HS-27A (cell line): ENCODE measurements at regions not wholly inside any gene's neighbourhood (a gene's known extent, or its start where the extent isn't known, plus 50 kb on each side); places are given as distances from the start of the nearest gene placed in this dataset.
"Not testable (repeated sequence)": the region's sequence is repeated elsewhere in the genome, so short reads cannot be mapped to it uniquely, and the experiment has no call there.

Experiments used
- DNase-seq: peaks from one replicate; pipeline ENCODE4 v3.0.0-alpha.2; 2012; ENCODE audit warnings: low read depth, missing footprints

DNA sequence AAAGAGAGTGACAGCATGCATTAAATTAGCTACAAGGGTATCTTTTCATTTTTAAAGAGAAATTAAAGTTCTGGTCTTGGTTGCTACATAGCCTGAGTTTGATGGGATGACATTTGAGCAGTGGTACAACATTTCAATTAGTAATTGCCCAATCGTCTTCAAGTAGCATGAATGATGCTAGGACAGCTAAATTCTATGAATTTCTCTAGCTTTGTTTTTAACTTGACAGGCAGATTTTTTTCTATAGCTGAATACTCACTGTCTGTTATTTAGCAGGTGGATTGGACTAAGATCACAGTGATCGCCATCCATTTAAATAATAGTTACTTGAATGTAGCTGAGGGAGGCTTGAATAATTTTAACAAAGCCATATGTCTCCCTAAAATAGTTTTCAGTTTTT, 162.2 kb downstream of the OXSM start:
- DNase-seq: no peak

DNA sequence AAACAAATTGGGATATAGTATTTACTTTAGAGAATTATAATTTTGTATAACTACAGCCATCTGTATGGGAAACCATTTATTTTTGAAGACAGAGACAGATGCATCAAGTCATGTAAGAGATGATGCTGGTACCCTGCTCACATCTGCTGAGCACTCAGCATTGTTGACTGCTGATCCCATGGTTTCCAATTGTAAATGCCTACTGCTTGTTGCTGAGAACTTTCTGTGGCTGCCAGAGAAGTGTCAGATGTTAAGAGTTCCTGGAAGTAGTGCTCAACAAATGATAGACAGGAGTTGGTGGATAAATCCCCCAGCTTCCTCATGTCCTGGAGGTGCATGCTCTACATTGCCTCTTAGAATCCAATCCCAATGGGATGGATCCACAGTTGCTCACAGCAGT, 167.1 kb downstream of the OXSM start:
- no peak for DNase-seq

DNA sequence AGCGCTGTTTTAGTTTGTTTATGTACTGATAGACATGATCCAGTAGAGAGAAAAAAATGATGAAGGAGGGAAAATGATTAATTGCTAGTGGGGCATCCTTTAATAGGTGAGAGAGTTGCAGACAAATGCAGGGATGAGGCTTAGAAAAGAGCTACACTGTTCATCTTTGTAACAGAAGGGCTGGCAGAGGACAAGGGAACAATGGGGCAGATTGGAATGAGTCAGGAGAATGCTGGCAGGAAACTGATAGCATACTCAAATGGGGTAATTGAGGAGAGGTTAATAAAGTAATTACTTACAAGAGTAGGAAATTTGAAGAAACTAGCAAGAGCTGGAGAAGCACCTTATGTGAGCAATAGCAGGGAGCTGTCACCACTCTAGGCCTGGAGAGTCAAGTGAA, 170.9 kb downstream of the OXSM start:
- DNase-seq: no peak

DNA sequence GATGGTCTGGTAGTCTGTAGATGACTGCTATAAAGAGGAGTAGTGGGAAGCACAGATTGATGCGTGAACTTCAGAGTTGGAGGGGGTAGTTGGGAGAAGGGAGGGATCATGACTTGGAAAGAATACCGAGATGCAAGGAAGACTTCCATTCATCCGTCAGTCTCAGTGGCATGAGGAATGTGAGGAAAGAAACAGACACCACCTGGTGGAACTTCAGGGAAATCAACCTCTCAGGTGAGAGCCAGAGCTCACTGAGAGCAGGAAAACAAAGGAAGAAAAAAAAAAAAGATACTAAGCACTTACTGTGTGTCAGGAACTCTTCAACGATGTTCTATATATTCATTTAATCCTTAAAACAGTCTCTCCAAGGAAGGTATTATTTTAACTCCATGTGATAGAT, 172.4 kb downstream of the OXSM start:
- DNase-seq: no peak

DNA sequence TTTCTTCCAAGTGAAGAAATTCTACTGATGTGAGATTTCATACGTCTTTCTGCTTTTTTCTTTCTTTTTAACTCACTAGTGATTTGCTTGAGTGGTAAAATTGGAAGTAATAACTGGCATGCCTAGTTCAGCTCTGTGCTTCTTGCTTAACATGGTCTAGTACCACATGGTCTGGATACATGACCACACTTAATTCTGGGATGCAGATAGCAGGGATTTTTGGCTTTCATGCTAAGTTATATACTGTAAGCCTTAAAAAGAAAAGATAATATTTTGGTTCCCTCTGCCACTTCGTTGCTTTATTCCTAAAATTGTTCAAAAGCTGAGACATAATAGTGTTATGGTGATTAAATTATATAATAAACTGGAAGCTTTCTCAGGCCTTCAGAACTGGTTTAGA, 174.3 kb downstream of the OXSM start:
- no peak for DNase-seq

DNA sequence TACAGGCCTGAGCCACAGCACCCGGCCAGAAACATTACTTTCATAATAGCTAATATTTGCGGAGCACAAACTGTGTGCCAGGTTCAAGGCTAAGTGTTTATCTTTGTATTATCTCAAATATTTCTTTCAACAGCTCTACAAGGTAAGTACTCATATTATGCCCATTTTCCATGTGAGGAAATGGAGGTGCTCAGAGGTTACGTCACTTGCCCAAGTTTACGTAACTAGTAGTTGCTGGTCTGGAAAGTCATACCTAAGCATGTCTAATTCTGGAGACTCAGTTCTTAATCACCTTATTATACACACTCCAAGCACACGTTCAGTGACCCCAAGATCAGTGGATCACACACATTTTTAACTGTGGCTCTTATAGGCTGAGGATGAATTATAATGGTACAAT, 177.5 kb downstream of the OXSM start:
- DNase-seq: no peak

DNA sequence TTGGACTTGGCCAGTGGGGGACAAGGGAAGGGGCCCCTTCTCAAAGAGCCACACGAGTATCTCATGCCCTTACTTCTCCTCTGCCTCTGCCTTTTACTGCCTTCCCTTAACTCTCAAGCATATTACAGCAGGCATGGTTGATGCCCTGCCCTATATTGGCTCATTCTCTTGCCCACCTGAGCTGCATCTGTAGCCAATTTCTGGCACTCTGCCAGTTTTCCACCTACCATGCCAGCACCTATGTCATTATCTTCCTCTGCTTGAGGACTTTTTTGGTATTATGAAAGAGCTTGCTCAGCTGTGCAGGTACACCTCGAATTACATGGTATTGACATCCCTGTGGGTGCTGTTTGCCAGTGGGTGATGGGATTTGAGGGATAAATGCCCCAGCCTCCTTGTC, 181.8 kb downstream of the OXSM start:
- no peak for DNase-seq

DNA sequence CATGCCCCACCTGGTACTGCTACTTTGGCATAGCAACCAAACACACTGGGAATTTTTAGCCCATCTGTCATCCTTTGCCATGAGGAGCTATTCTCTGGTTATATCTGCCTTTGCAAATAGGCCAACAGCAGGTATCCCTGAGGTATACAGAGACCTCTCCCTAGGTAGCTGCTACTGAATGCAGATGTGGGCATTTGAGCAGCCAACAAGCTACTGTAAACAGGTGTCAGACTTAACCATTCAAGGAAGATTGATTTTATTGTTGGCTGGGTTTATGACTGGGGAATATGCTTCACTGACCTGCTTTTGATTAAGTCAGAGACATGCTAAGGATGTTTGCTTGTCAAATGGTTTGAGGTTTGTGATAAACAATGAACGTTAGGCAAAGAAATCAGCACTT, 183.2 kb downstream of the OXSM start:
- no peak for DNase-seq

DNA sequence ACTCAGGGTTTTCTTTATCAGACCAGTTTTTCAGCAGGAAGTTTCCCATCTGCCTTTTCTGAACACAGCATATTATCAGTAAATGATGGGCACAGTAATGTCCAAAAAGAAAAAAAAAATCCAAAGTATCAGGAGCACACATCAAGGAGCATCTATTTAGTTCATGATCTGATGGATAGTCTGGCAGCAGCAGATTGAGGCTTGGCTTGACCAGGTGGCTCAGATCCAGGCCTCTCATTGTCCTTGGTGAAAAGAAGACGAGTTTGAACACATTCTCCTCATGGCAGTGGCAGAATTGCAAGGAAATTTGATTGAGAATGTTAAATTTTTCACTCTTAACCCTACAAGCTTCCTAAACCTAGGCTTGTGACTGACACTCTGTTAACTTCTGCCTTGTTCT, 192.9 kb downstream of the OXSM start:
- DNase-seq: no peak

DNA sequence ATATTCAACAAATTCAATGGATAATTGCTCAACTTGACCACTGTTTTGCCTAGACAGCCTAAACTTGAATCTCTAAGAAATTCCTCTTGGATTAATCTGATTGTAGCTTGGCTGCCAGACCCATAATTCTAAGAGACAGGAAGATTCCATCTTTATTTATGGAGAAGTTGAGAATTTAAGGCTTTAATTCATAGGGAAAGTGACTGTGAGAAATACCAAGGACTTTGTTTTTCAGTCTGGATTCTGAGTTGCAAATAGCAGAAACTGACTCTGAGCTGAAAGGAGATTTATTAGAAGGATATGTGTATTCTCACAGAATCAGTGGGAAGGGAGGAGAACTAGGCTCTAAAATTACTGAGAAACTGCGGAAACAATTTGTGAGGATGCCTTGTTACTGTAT, 195.7 kb downstream of the OXSM start:
- no peak for DNase-seq

DNA sequence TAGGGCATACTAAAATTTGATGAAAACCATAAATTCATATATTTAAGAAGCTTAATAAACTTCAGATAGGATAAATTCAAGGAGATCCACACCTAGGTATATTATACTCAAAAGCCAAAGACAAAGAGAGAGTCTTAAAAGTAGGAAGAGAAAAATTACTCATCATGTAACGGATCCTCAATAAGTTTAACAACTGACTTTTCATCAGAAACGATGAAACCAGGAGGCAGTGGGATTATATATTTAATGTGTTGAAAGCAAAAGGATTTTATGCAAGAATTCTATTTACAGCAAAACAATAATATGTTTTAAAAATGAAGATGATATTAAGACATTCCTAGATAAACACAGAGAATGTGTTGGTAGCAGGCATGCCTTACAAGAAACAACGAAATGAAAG, 202.7 kb downstream of the OXSM start:
- no peak for DNase-seq

DNA sequence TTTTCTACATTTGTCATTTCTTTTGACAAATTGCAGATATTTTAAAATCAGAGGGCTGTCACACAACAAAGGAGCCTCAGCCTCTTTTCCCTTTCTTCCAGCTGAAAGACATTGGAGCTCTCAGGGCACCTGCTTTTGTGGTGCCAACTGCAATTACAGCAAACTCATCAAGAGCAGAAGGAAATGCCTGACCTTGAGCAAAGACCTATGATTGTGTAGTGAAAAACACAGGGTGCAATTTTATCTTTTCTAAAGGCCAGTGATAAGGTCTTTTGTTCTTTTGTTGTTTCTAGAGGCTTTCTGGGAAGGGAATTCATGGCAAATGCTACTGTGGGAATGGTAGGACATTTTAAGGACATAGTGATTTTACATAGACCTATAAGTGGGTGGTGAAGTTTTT, 214.3 kb downstream of the OXSM start:
- no peak for DNase-seq

DNA sequence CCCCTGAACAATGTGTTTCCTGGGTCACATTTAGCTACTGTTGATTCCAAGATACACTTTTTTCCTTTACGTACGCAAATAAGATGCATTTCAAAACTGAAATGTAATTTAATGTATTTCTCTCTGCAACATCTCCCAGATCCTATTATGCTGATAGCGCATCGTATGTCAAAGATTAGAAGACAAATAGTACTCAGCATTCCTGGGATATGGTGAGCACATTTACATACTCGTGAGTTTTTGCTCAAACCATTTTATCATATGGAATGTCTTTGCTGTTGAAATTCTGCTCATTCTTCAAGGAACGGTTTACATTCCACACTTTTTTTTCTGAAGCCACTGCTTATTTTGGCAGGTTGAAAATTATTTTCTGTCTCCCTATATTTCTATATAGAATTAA, 221.4 kb downstream of the OXSM start:
- no peak for DNase-seq

DNA sequence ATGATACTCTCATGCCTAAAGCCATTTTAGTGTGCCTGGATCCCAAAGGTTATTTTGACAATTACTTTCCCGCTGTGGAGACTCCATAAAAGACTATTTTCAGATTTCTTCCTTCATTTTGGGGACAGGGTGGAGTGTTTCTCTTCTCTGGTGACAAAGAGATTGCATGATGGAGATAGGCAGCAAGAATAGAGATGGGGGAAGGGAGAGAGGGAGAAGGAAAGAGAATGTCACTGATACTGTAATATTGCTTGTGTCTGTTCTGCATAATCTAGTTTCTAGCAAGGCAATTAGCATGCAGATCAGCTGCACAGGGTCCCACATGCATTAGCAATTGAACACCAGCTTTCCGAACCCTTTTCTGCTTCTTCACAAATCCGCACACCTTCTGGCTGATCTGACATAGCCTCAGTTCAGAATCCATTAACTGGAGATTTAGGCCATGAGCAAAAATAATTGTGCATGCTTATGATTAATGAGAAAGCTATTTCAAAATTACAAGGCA, 222.4 kb downstream of the OXSM start:
- no peak for DNase-seq

DNA sequence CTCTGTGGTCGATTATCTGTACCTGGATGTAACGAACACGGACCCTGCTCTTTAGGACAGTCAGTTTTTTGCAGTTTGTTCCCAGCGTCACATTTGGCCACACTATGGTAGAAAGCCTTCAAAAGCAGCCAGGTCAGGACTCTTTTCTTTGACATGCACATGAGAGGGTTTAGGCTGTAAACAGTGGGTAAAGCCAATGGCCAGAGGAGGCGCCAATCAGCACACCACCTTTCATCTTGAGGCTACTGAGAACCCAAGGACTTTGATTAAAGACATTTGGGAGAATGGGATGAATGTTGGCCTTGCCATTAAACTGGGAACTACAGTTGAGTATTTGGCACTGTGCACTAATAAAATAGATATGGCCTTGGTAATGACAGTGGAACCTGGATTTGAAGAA, 225.9 kb downstream of the OXSM start:
- DNase-seq: no peak

DNA sequence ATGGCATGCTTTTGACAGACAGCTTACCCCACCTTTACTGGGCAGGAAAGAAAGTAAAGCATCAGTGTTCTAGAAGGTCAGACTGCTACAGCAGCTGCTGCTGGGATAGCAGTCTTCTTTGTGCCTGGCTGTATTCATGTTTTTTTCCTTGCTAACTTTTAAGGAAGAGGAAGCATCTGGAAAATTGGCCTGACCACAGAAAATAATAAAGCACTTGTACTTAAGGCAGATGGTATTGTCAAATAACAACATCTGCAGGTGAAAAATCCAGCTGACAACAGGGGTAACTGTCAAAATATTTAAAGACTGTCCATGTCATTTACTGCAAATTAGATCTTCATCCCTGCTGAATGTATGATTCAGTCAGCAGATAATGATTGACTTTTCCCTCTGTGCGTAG, 229.0 kb downstream of the OXSM start:
- DNase-seq: no peak

DNA sequence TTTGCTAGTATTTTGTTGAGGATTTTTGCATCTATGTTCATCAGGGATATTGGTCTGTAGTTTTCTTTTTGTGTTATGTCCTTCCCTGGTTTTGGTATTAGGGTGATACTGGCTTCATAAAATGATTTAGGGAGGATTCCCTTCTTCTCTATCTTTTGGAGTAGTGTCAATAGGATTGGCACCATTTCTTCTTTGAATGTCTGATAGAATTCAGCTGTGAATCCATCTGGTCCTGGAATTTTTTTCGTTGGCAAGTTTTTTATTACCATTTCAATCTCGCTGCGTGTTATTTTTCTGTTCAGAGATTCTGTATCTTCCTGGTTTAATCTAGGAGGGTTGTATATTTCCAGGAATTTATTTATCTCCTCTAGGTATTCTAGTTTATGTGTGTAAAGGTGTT, 234.3 kb downstream of the OXSM start:
- DNase-seq: not testable (repeated sequence)

DNA sequence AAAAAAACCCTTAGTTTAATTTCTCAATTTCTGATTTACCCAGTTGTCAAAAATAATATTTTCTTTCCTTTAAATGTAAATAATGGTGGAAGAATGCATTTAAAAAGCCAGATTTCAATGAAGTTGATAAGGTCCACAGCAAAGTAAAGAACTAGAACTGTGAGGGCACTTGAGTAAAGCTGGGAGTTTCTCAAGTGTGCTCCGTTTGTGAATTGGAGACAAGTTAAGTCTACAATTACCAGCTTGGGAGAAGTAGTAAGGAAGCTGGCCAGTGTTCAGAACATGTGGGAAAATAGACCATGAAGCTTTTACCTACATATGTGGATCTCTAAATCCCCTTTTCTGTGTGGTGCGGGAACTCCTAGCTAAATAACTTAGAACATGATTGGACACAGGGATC, 239.4 kb downstream of the OXSM start:
- DNase-seq: no peak

DNA sequence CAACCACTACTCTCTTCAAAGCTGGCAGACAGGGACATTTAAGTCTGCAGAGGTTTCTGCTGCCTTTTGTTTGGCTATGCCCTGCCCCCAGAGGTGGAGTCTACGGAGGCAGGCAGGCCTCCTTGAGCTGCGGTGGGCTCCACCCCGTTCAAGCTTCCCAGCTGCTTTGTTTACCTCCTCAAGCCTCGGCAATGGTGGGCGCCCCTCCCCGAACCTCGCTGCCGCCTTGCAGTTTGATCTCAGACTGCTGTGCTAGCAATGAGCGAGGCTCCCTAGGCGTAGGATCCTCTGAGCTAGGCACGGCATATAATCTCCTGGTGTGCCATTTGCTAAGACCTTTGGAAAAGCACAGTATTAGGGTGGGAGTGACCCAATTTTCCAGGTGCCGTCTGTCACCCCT, 252.2 kb downstream of the OXSM start:
- not testable (repeated sequence) for DNase-seq

DNA sequence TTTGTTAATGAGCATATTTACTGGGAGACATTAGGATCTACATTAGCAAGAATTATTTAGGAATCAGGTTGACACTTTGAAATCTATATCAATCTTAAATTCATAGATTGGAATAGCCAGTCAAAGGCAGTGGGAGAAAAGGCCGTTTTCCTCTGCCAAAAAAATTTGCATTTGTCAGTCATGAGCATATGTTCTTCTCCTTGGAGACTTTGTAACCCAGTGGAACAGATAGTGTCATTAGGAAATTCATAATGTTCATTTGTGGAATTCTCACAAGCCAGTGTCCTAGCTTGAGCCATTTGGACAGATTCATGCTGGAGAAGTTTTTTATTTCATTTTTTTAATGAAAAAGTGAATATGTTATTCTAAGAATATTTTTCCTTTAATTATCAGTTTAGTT, 260.1 kb downstream of the OXSM start:
- DNase-seq: no peak

DNA sequence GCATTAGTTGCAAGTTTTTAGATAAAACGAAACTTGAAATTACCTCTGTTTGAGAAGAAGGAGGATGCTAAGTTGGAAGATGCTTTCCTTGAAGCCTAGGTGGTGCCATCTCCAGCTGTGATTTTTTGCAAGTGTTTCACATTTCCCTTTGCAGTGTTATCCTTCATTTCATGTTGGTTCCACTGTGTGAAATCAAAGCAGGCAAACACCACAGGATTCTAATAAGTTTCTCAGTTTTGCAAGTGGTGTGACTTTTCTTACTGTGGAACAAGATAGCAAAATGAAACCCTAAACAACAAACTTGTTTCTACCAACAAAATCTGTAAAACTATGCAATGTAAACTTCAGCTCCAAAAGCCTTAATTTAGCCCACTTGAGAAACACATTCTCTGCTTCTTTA, 260.9 kb downstream of the OXSM start:
- DNase-seq: no peak

DNA sequence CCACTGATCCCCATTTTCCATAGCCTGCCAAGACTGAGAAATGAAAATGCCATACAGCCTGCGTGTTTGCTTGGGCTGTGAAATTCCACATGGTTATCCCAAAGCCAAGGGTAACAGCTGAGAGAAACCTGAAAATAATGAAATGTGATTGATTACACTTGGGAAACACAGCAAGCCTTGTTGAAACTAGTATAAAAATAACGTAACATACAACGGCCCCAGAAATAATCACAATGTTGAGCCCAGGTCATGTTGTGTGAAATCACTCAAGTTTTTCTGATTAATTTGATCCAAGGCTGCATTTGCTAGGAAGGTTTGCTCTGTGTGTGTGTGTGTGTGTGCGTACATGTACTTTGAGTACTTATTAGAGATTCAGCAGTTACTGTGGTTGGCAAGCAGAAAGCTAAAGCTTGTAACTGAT, 269.0 kb downstream of the OXSM start:
- no peak for DNase-seq

DNA sequence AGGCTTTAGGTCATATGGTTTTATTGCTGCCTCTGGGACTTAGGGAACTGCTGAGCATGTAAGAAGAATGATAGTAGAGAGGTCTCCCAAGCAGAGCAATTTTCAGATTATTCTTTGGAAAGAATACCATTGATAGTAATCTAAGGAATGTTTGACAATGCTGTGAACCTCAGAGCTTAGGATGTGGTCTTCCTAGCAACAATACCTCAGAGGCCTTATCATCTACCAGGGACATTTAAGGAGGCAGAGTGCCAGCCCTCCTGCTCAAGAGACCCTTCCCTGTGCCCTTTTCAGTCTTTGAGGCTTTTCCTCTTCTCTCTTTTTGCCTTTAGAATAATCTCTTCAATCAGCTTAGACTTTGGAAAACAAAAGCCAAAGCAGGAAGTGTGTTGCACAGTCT, 272.1 kb downstream of the OXSM start:
- DNase-seq: no peak

DNA sequence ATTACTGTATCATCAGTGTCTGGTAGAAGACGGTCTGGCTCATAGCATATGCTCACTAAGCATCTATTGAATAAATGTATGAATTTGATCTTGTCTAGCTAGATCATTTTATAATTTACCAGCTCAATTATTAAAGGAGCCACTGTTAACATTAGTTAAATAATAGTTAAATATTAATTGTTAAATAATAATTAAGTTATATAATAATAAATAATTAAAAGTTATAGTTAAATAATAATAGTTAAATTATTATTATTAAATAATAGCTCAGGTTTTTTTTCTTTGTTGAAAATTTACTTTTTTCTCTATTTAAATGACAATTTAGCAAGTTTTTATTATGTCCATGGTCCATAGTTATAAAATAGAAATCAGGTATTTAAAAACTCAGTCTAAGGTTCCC, 274.4 kb downstream of the OXSM start:
- DNase-seq: no peak

DNA sequence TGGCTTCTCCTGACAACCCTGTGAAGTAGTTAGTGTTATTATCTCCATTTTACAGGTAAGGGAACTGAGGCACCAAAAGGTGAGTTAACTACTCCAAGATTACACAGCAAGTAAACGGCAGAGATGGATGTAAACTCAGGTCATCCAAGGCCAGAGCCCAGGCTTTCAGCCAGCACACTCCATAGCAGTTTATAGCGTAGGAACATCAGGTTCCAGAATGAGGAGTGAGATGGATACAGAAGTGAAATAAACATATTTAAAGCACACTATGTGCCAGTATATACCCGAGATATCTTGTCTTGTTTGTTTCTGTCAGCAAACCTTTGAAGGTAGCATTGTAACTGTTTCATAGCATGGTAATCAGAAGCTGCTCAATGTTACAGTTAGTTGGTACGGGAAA, 279.0 kb downstream of the OXSM start:
- DNase-seq: no peak
